Stimulated activated CD4-positive, alpha-beta T cell treated with anti-CD3 and anti-CD28 coated beads, Interleukin-1b, Interleukin-23, amount 100 ng/mL, for 4 hours (primary cell): ENCODE measurements at regions not wholly inside any gene's neighbourhood (a gene's known extent, or its start where the extent isn't known, plus 50 kb on each side); places are given as distances from the start of the nearest gene placed in this dataset.
"Not testable (repeated sequence)": the region's sequence is repeated elsewhere in the genome, so short reads cannot be mapped to it uniquely, and the experiment has no call there.

Experiments
- DNase-seq, 2 donors: peaks; one replicate each; pipeline ENCODE4 v3.0.0-alpha.2; 2020; ENCODE audit warnings: low read depth in 2 of 2

DNA sequence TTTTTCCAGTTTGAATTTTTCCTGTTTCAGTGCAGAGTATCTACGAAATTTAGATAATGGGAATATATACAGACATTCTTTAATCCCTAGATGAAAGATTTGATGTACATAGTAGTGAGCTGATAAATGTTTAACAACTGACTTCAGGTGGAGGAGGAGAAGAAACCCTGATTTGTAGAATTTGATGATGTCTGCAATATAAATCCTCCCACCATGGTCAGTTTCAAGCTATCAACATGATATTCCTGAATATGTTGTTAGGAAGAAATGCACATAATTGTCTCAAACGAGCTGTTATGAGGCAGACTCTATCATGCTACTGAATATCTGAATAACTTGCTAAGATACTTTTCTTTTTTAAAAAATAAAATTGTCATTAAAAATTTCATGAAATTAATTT, 629.3 kb upstream of the LRRN3 start:
- DNase-seq, result no peak

DNA sequence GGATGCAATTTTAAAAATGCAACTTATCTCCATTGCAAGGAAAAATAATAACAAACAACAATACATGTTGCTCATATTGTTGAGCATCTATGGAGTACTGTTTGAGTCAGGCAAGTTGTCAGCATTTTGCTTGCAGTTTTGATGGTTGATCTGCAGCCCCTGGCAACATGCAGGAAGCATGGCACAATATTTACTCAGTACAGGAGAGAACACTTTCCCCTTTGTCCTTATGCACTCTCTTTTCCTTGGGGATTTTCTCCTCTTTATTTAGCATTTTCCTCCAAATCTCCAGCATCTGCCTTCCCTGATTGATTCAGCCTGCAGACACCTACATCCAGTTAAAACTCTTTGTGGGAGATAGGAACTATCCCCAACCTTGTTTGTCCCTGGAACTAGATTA, 620.5 kb upstream of the LRRN3 start:
- no peak for DNase-seq

GRCh38 chr7:110472419-110472818, 618.5 kb upstream of the LRRN3 start:
- DNase-seq, result not testable (repeated sequence)

DNA sequence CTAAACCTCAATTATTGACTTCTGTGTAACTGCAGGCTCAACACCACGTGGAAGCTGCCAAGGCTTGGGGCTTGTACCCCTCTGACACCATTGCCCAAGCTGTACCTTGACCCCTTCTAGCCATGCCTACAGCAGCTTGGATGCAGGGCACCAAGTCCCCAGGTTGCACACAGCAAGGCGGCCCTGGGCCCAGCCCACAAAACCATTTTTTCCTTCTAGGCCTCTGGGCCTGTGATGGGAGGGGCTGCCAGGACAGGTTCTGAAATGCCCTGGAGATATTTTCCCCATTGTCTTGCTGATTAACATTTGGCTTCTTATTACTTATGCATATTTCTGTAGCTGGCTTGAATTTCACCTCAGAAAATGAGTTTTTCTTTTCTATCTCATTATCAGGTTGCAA, 610.0 kb upstream of the LRRN3 start:
- DNase-seq, result no peak

DNA sequence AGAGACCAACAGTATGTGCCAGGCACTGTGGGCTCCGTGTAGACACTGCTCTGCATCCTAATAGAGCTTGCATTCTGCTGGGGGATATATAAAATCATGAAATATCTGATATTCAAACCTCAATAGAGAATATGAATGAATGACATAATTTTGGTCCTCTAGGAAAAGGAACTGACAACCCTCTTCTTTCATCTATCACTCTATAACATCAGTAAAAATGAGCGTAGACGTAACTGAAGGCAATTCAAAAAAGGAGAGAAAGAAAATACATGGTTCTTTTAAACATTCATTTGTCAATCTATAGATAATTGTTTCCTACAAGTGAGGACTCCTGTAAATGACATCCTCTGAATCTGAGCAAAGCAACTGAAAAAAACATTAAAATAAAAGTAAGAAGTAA, 607.4 kb upstream of the LRRN3 start:
- DNase-seq, result no peak

GRCh38 chr7:110484356-110484755, 606.6 kb upstream of the LRRN3 start:
- no peak for DNase-seq

DNA sequence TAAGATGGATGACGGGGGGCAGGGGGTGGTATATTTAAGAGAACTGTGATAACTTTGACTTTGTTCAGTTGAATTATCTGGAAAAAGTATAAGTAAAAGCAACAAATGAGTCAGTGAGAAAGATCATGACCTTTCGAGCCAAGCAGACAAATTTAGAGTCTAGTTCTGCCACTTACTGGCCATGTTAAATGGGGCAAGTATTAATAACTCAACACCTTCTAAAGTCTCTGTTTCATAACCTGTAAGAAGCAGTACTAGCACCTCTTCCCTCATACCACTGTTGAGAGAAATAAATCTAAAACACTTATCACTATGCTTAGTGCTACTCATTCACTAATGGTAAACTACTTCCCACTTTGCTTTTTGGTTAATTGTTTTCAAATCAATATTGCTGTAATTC, 604.4 kb upstream of the LRRN3 start:
- no peak for DNase-seq

DNA sequence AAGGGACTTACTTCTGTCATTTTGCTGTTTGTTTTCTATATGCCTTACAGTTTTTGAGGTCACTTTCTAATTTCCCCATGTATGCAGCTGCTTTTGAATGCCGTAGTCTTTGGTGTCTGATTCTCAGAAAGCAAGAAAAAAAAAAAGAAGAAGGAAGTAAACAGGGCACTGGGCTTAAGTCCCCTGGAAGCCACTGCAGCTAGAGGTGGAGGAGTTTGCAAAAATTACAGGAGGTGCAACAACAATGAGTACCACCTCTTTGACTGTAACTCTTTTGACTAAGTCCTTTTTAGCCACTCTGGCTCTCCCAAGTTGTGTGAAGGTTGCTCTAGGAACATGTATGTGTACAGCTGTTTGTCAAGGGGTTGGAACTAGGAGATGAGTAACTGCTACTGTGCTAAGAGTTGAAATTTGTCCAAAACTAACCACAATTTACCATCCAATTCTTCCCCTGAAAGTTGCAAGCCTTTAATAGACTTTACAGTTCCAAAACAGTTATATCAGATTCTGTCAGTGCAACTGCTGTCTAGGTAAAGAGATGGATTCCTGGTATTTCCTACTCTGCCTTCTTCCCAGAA, 588.0 kb upstream of the LRRN3 start:
- DNase-seq, result no peak

DNA sequence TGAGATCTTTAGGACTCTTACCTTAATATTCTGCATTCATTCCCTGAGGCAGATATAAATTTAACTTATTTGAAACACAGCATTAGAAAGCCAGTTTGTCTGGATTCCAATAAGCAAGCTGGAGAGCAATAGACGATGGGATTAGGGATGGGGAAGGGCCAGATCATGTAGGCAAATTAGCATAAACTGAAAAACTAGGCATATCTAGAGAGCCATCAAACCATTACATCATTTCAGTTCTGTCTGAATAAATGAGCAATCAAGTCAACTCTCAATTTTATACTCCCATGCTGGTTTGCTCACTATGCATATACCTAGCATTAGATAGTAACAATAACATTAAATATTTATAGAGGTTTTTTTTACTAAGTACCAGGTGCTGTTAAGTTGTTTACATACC, 583.6 kb upstream of the LRRN3 start:
- no peak for DNase-seq

DNA sequence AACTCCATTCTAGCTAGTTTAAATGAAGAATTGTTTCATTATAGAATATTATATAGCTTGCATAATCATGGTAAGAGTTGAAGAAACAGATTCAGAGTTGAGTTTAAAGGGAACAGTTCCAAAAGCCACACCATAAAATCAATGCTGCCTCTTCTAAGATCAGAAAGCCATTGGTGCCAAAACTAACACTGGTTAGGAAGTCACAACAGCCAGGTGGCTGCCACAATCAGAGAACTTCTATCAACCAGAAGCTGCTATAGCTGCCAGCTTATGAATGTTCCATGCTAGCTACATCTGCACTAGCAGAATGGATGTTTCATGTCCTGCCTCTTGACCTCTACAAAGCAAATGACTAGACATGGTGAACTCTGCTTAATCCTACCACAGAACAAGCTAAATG, 583.1 kb upstream of the LRRN3 start:
- DNase-seq, result no peak

DNA sequence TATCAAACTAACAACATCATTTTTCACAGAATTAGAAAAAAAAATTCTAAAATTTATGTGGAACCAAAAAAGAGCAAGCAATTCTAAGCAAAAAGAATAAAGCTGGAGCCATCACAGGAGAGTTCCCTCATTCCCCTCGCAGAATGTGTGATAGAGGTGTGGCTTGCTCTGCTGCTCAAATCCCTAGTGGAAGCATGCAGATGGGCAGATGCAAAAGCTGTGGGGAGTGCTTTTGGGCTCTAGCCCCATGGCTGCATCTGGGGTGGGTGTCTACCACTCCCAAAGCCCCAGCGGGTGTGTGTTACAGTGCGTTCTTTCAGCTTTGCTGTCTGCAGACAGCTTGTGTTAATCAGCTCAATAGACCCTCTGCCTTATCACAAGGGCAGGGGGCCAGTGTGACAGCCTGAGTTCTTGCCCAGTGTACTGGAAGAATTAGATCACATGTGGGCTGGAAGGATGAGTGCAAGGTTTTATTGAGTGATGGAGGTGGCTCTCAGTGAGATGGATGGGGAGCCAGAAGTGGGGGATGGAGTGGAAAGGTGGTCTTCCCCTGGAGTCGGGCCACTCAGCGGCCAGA, 575.9 kb upstream of the LRRN3 start:
- DNase-seq, result not testable (repeated sequence)

GRCh38 chr7:110519851-110520250, 571.1 kb upstream of the LRRN3 start:
- DNase-seq, result no peak

DNA sequence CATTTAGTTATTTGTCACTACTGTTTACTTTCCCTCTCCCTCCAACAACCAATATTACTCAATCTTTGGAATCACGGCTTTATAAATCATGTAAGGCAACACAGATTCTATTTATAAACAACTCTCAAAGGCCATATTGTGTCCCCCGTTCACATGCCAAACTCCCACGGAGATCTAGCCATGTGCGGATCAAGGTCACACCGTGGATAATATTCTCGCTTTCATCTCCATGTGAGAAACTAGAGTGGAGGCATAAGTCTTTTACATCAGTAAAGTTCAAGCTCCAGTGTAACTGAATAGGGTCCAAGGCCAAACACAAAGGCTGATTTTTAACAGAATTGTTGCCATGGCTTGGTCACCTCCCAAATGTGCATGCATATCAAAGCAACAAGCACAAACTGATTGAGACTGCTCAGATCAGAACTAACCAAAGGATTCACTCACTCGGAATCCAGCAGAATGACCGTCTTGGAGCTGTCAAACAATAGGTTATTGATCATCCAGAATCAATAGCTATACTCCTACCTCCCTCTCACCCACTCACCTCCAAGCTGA, 569.5 kb upstream of the LRRN3 start:
- no peak for DNase-seq

DNA sequence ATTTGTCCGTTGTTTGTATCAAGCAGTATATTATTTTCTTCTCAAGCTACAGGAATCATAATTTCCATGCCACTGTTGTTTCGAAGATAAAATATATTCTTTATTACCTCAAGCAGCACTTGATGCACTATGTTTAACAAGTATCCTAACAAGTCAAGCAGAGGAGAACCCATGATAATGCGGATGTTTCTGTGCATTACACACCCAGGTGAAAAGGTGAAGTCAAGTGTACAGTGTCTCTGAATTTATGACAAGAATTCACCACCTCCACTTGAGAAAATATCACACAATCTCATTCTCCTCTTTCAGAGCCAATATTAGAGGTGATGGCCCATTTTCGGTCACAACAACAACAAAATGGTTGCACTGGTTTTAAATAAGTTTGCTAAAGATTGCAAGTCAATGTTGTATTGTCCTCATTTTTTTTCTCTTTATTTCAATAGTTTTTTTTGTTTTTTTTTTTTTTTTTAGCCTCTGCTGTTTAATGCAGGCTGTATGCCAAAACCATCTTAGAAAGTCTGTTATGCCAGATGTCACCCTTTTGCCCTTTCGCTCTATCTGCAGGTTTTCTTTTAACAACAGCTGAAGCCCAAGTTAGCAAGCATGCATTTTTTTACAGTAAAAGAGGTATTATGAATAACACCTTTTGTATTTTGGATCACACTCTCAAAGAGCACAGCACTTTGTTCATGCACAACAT, 568.7 kb upstream of the LRRN3 start:
- DNase-seq, result no peak

DNA sequence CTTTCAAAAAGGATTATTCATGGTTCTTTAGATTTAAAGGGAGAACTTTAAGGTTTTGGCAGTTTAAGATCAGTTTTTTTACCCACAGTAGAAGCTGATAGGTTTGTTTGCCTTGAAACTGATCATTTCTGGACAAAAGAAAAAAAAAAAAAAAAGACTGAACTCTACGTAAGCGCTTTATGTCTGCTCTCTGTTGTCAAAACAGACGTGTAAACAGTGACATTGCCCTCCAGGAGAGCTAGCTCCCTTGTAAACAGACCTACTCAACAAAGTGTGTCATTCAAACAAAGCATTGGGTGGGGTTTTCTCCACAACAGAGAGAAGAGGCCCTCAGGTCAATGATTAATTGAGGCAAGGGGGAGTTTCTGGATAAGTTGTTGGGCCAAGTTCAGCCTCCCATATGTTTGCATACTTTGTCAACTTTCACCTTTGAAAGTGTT, 568.1 kb upstream of the LRRN3 start:
- no peak for DNase-seq

DNA sequence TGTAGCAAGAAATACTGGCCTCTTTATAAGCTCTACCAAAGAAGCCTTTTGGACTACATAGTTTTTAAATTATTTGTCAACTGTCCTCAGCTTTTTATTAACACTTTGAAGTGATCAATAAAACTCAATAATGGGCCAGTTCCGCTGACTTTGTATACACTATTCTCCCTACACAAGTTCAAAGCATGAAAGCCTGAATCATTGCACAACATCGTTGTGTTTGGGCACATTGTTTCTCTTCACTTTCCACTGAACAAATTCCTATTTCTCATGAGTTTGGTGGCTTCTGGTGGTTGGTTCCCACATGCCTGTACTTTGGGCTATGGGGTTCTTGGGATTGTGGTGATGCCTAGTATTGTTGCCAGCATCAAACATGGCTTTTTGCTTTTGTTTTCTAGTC, 561.8 kb upstream of the LRRN3 start:
- no peak for DNase-seq

DNA sequence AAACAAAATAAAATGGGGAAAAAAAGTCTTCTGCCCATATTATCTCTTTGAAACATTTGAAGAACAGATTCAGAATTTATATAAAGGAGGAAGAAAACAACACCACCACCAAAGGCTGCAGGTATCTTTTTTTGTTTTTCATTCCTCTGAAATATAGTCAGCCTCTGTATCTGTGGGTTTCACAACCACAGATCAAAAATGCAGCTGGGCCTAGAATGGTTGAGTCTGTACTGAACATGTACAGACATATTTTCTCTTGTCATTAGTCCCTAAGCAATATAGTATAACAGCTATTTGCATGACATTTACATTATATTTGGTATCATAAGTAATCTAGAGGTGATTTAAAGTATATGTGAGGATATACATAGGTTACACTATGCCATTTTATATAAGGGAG, 559.7 kb upstream of the LRRN3 start:
- no peak for DNase-seq

DNA sequence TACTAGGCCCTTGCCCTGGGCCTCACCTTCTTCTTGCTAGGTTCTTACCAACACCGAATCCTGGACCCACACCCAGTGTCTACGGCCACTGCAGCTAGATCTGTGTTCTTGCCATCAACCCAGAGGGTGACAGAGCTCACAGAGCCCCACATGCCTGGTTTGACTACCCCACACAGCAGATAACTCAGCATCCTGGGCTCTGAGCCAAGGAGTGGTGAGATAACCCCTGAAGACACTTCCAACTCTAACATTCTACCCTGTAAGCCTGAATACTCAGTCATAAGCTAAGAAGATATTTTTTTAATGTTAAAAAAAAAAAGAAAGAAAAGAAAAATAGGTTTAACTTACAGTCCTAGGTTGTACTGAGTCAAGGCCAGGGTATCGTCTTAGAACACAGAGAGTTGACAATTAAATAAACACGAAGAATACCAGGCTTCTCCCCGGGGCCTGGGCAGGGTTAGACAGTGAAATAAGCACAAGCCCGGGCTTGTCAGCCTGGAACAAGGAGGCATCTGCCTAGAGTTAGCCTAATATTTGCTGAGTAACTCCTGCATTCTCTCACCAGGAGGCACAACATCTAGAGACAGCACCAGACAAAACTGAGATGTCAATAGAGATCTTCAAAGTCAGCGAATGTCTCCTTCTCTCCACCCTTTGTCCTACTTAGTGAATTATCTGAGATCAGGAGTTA, 556.5 kb upstream of the LRRN3 start:
- DNase-seq, result no peak

GRCh38 chr7:110539216-110539615, 551.7 kb upstream of the LRRN3 start:
- DNase-seq, result no peak

GRCh38 chr7:110541962-110542361, 549.0 kb upstream of the LRRN3 start:
- no peak for DNase-seq

GRCh38 chr7:110544194-110544593, 546.7 kb upstream of the LRRN3 start:
- no peak for DNase-seq

- no peak for DNase-seq
Observed at GRCh38 chr7:110548372-110548771, 542.6 kb upstream of the LRRN3 start.

DNA sequence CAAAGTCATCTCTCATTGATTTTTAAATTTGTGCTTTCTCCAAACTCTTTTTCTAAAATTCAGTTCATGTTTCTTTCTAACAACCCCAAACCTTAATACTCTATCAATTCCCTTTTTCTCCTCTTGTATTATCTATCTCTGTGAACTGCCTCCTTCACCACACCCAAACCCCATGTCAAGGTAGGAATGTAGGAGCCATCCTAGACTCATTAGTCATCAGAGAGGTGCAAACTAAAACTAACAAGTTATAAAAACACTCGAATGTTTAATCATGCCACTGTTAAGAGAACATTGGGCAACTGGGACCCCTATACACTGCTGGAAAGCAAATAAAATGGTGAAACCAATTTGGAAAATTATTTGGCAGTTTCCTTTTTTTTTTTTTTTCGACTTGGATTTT, 533.8 kb upstream of the LRRN3 start:
- DNase-seq, result no peak
